ENCODE measurements at regions not wholly inside any gene's neighbourhood (a gene's known extent, or its start where the extent isn't known, plus 50 kb on each side); places are given as distances from the start of the nearest gene placed in this dataset.

GRCh38 chr18:10284540-10285282, 169.7 kb upstream of the APCDD1 start:
- Histone ChIP-seq H3K4me3 (ENCODE audit: low read length, poor library complexity, severe bottlenecking) (peak overlapping the region; percentile 65), H3K9me3 (ENCODE audit: insufficient read depth, low read depth, low read length) (peaks cover 7% of the 10 kb centered on the region; the same call in 1 of the 2 replicates), H3K9me2 (replicated peaks; ENCODE audit: low read depth, low read length) (no peaks in the 10 kb centered on the region), H4K20me1 (ENCODE audit: insufficient read depth, low read length, poor library complexity, severe bottlenecking) (no peaks in the 10 kb centered on the region), H3K36me3 (ENCODE audit: insufficient read depth, low read length) (no peaks in the 10 kb centered on the region), H3K9ac (ENCODE audit: low read depth, low read length, poor library complexity, severe bottlenecking) (peak overlapping the region; percentile 25), H2AFZ (ENCODE audit: low read length) (no peak overlapping the region), H3K4me2 (ENCODE audit: low read depth, low read length, poor library complexity, severe bottlenecking) (peak overlapping the region; percentile 73), H3K4me1 (ENCODE audit: insufficient read depth, low read length, poor library complexity, severe bottlenecking) (peaks cover 53% of the 10 kb centered on the region), H3F3A (ENCODE audit: low read depth) (peaks cover 2% of the 10 kb centered on the region; the same call in 1 of the 2 replicates), H3K79me2 (ENCODE audit: insufficient read depth, low read length) (no peaks in the 10 kb centered on the region), H3K27me3 (ENCODE audit: insufficient read depth, low read length, poor library complexity, severe bottlenecking) (no peaks in the 10 kb centered on the region)
- no peak for TF ChIP-seq EZH2phosphoT487 (IDR thresholded peaks at IDR 0.05; ENCODE audit: borderline replicate concordance)
- TF ChIP-seq, protein P1, sequence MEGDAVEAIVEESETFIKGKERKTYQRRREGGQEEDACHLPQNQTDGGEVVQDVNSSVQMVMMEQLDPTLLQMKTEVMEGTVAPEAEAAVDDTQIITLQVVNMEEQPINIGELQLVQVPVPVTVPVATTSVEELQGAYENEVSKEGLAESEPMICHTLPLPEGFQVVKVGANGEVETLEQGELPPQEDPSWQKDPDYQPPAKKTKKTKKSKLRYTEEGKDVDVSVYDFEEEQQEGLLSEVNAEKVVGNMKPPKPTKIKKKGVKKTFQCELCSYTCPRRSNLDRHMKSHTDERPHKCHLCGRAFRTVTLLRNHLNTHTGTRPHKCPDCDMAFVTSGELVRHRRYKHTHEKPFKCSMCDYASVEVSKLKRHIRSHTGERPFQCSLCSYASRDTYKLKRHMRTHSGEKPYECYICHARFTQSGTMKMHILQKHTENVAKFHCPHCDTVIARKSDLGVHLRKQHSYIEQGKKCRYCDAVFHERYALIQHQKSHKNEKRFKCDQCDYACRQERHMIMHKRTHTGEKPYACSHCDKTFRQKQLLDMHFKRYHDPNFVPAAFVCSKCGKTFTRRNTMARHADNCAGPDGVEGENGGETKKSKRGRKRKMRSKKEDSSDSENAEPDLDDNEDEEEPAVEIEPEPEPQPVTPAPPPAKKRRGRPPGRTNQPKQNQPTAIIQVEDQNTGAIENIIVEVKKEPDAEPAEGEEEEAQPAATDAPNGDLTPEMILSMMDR (conservative IDR thresholded peaks at IDR 0.05; ENCODE audit: low read length): no peak

DNA sequence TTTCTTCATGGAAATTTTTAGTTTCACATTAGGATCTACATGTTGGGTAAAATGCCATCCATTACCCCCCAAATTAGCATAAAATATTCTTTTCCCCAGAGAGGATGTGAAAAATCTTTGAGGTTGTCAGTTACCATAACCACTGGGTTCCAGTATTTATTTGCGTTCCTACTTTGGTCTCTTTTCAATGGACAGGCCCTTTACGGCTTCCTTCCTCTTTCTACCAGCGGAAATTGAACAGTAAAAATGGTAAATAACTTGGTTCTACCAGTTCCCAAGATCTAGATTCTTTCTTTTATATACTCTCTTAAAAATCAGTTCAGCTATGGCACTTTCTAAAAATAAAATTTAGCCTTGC, 169.2 kb upstream of the APCDD1 start:
- Histone ChIP-seq H3K4me2 (ENCODE audit: low read depth, low read length, poor library complexity, severe bottlenecking) (peak overlapping the region; percentile 73), H3K9me2 (replicated peaks; ENCODE audit: low read depth, low read length) (no peaks in the 10 kb centered on the region), H3F3A (ENCODE audit: low read depth) (peaks cover 2% of the 10 kb centered on the region; the same call in 1 of the 2 replicates), H3K9ac (ENCODE audit: low read depth, low read length, poor library complexity, severe bottlenecking) (peak overlapping the region; percentile 25), H2AFZ (ENCODE audit: low read length) (no peak overlapping the region), H3K79me2 (ENCODE audit: insufficient read depth, low read length) (no peaks in the 10 kb centered on the region), H3K9me3 (ENCODE audit: insufficient read depth, low read depth, low read length) (peaks cover 7% of the 10 kb centered on the region; the same call in 1 of the 2 replicates), H3K27me3 (ENCODE audit: insufficient read depth, low read length, poor library complexity, severe bottlenecking) (no peaks in the 10 kb centered on the region), H3K4me1 (ENCODE audit: insufficient read depth, low read length, poor library complexity, severe bottlenecking) (peaks cover 54% of the 10 kb centered on the region), H3K36me3 (ENCODE audit: insufficient read depth, low read length) (no peaks in the 10 kb centered on the region), H3K4me3 (ENCODE audit: low read length, poor library complexity, severe bottlenecking) (peak overlapping the region; percentile 65), H4K20me1 (ENCODE audit: insufficient read depth, low read length, poor library complexity, severe bottlenecking) (no peaks in the 10 kb centered on the region)
- TF ChIP-seq EZH2phosphoT487 (IDR thresholded peaks at IDR 0.05; ENCODE audit: borderline replicate concordance): no peak
- TF ChIP-seq, protein P1 (conservative IDR thresholded peaks at IDR 0.05; ENCODE audit: low read length): no peak

- peaks cover 7% of the 10 kb centered on the region; the same call in 1 of the 2 replicates for H3K9me3 ChIP-seq (ENCODE audit: insufficient read depth, low read depth, low read length)
- H3K9ac ChIP-seq (ENCODE audit: low read depth, low read length, poor library complexity, severe bottlenecking): no peak overlapping the region
- H2AFZ ChIP-seq (ENCODE audit: low read length): no peak overlapping the region
- H3K4me1 ChIP-seq (ENCODE audit: insufficient read depth, low read length, poor library complexity, severe bottlenecking): peaks cover 62% of the 10 kb centered on the region
- H3K27me3 ChIP-seq (ENCODE audit: insufficient read depth, low read length, poor library complexity, severe bottlenecking): no peaks in the 10 kb centered on the region
- peaks cover 2% of the 10 kb centered on the region; the same call in 1 of the 2 replicates for H3F3A ChIP-seq (ENCODE audit: low read depth)
- H4K20me1 ChIP-seq (ENCODE audit: insufficient read depth, low read length, poor library complexity, severe bottlenecking): no peaks in the 10 kb centered on the region
- no peak overlapping the region for H3K4me2 ChIP-seq (ENCODE audit: low read depth, low read length, poor library complexity, severe bottlenecking)
- TF ChIP-seq, protein P1 (conservative IDR thresholded peaks at IDR 0.05; ENCODE audit: low read length): no peak
- no peak for TF ChIP-seq EZH2phosphoT487 (IDR thresholded peaks at IDR 0.05; ENCODE audit: borderline replicate concordance)
- no peaks in the 10 kb centered on the region for H3K9me2 ChIP-seq (replicated peaks; ENCODE audit: low read depth, low read length)
- no peak overlapping the region for H3K4me3 ChIP-seq (ENCODE audit: low read length, poor library complexity, severe bottlenecking)
- H3K36me3 ChIP-seq (ENCODE audit: insufficient read depth, low read length): no peaks in the 10 kb centered on the region
- no peaks in the 10 kb centered on the region for H3K79me2 ChIP-seq (ENCODE audit: insufficient read depth, low read length)
These were observed 167.8 kb upstream of the APCDD1 start for GRCh38 chr18:10286580-10287150.
